Liver (tissue), 3 donors: ENCODE measurements at regions not wholly inside any gene's neighbourhood (a gene's known extent, or its start where the extent isn't known, plus 50 kb on each side); places are given as distances from the start of the nearest gene placed in this dataset.

Experiments used
- FOXA2 ChIP-seq: IDR thresholded peaks from 2 replicates; pipeline ENCODE4 v1.6.1; 2016; ENCODE audit warnings: antibody characterized with exemption
- GABPA ChIP-seq, 2 donors: IDR thresholded peaks in 1 of 2; conservative IDR thresholded peaks in 1 of 2; 2 replicates each; pipeline ENCODE4 v1.6.1; 2016; ENCODE audit warnings: antibody characterized with exemption in 2 of 2, mild to moderate bottlenecking in 1 of 2, moderate library complexity in 1 of 2
- HNF4A ChIP-seq, 2 donors: conservative IDR thresholded peaks; 2 replicates each; pipeline ENCODE4 v1.6.1; 2016; ENCODE audit warnings: antibody characterized with exemption in 2 of 2, mild to moderate bottlenecking in 2 of 2
- RAD21 ChIP-seq, 2 donors: IDR thresholded peaks; 2 replicates each; pipeline ENCODE4 v1.6.1; 2016; ENCODE audit warnings: antibody characterized with exemption in 2 of 2, mild to moderate bottlenecking in 2 of 2
- RXRA ChIP-seq, 2 donors: IDR thresholded peaks; 2 replicates each; pipeline ENCODE4 v1.6.1; 2017 to 2018; ENCODE audit warnings: antibody characterized with exemption in 2 of 2, mild to moderate bottlenecking in 1 of 2
- SP1 ChIP-seq: IDR thresholded peaks from 2 replicates; pipeline ENCODE4 v1.6.1; 2018; ENCODE audit warnings: antibody characterized with exemption, mild to moderate bottlenecking
- TAF1 ChIP-seq: conservative IDR thresholded peaks from 2 replicates; pipeline ENCODE4 v1.6.1; 2016; ENCODE audit warnings: antibody characterized with exemption, mild to moderate bottlenecking
- YY1 ChIP-seq: IDR thresholded peaks from 2 replicates; pipeline ENCODE4 v1.6.1; 2016; ENCODE audit warnings: antibody characterized with exemption, mild to moderate bottlenecking
- TF ChIP-seq, protein P1 (sequence below): fragments of 150-350 bp; IDR thresholded peaks from 2 replicates; pipeline ENCODE4 v1.5.1; 2017; ENCODE audit warnings: improper control_type of control experiment, low read depth, low read length; ENCODE audit not compliant: missing input control
- TF ChIP-seq, protein P2 (sequence below): IDR thresholded peaks from 2 replicates; pipeline ENCODE4 v1.6.1; 2016; ENCODE audit warnings: antibody characterized with exemption
- TF ChIP-seq, protein P3 (sequence below): IDR thresholded peaks from 2 replicates; pipeline ENCODE4 v1.6.1; 2016; ENCODE audit warnings: antibody characterized with exemption
- TF ChIP-seq, protein P4 (sequence below): IDR thresholded peaks from 2 replicates; pipeline ENCODE4 v1.6.1; 2016; ENCODE audit warnings: antibody characterized with exemption, mild to moderate bottlenecking
- TF ChIP-seq, protein P5 (sequence below): IDR thresholded peaks from 2 replicates; pipeline ENCODE4 v1.6.1; 2016; ENCODE audit warnings: antibody characterized with exemption
- donor health status: healthy.
- donor health status: healthy.

DNA sequence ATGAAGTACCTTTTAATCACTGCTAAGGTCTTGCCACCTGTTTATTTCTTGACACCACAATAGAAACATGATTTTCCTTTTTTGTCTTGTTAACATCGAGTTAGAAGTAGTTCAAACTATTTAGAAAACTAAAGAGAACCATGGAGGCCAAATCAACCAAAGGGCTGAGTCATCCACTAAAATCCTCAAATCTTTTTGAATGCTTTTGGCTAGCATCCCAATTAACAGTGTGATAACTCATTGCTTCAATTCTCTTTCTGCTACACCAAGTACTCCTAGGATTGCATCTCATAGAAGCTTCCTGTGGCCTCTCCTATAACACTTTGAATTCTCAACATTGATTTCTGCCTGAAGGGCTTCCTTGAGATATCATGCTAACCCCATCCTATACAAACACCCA is 159.9 kb upstream of the MMADHC start:
- TF ChIP-seq, protein P1, sequence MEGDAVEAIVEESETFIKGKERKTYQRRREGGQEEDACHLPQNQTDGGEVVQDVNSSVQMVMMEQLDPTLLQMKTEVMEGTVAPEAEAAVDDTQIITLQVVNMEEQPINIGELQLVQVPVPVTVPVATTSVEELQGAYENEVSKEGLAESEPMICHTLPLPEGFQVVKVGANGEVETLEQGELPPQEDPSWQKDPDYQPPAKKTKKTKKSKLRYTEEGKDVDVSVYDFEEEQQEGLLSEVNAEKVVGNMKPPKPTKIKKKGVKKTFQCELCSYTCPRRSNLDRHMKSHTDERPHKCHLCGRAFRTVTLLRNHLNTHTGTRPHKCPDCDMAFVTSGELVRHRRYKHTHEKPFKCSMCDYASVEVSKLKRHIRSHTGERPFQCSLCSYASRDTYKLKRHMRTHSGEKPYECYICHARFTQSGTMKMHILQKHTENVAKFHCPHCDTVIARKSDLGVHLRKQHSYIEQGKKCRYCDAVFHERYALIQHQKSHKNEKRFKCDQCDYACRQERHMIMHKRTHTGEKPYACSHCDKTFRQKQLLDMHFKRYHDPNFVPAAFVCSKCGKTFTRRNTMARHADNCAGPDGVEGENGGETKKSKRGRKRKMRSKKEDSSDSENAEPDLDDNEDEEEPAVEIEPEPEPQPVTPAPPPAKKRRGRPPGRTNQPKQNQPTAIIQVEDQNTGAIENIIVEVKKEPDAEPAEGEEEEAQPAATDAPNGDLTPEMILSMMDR: no peak
- TF ChIP-seq, protein P2, sequence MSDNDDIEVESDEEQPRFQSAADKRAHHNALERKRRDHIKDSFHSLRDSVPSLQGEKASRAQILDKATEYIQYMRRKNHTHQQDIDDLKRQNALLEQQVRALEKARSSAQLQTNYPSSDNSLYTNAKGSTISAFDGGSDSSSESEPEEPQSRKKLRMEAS: no peak
- no peak for TF ChIP-seq TAF1
- TF ChIP-seq HNF4A (conservative IDR thresholded peaks at IDR 0.05): no peak
- no peak for TF ChIP-seq YY1
- TF ChIP-seq RAD21 (IDR thresholded peaks at IDR 0.05): no peak
- TF ChIP-seq, protein P3, sequence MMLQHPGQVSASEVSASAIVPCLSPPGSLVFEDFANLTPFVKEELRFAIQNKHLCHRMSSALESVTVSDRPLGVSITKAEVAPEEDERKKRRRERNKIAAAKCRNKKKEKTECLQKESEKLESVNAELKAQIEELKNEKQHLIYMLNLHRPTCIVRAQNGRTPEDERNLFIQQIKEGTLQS: no peak
- TF ChIP-seq, protein P4, sequence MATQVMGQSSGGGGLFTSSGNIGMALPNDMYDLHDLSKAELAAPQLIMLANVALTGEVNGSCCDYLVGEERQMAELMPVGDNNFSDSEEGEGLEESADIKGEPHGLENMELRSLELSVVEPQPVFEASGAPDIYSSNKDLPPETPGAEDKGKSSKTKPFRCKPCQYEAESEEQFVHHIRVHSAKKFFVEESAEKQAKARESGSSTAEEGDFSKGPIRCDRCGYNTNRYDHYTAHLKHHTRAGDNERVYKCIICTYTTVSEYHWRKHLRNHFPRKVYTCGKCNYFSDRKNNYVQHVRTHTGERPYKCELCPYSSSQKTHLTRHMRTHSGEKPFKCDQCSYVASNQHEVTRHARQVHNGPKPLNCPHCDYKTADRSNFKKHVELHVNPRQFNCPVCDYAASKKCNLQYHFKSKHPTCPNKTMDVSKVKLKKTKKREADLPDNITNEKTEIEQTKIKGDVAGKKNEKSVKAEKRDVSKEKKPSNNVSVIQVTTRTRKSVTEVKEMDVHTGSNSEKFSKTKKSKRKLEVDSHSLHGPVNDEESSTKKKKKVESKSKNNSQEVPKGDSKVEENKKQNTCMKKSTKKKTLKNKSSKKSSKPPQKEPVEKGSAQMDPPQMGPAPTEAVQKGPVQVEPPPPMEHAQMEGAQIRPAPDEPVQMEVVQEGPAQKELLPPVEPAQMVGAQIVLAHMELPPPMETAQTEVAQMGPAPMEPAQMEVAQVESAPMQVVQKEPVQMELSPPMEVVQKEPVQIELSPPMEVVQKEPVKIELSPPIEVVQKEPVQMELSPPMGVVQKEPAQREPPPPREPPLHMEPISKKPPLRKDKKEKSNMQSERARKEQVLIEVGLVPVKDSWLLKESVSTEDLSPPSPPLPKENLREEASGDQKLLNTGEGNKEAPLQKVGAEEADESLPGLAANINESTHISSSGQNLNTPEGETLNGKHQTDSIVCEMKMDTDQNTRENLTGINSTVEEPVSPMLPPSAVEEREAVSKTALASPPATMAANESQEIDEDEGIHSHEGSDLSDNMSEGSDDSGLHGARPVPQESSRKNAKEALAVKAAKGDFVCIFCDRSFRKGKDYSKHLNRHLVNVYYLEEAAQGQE: no peak
- TF ChIP-seq SP1: no peak
- no peak for TF ChIP-seq FOXA2
- TF ChIP-seq RXRA (IDR thresholded peaks at IDR 0.05): no peak
- TF ChIP-seq, protein P5, sequence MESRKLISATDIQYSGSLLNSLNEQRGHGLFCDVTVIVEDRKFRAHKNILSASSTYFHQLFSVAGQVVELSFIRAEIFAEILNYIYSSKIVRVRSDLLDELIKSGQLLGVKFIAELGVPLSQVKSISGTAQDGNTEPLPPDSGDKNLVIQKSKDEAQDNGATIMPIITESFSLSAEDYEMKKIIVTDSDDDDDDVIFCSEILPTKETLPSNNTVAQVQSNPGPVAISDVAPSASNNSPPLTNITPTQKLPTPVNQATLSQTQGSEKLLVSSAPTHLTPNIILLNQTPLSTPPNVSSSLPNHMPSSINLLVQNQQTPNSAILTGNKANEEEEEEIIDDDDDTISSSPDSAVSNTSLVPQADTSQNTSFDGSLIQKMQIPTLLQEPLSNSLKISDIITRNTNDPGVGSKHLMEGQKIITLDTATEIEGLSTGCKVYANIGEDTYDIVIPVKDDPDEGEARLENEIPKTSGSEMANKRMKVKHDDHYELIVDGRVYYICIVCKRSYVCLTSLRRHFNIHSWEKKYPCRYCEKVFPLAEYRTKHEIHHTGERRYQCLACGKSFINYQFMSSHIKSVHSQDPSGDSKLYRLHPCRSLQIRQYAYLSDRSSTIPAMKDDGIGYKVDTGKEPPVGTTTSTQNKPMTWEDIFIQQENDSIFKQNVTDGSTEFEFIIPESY: no peak
- TF ChIP-seq GABPA (IDR thresholded peaks at IDR 0.05 in 1 of 2, conservative IDR thresholded peaks at IDR 0.05 in 1 of 2): no peak
